HG02840 (cell line): ENCODE measurements at regions not wholly inside any gene's neighbourhood (a gene's known extent, or its start where the extent isn't known, plus 50 kb on each side); places are given as distances from the start of the nearest gene placed in this dataset.
"Not testable (repeated sequence)": the region's sequence is repeated elsewhere in the genome, so short reads cannot be mapped to it uniquely, and the experiment has no call there.

Source experiments
- ATAC-seq: cut with Tn5 transposase; IDR thresholded peaks from one replicate; pipeline ENCODE4 v1.9.1; 2021; ENCODE audit warnings: mild to moderate bottlenecking, moderate library complexity, moderate number of reproducible peaks; ENCODE audit not compliant: unreplicated experiment, low FRiP score

DNA sequence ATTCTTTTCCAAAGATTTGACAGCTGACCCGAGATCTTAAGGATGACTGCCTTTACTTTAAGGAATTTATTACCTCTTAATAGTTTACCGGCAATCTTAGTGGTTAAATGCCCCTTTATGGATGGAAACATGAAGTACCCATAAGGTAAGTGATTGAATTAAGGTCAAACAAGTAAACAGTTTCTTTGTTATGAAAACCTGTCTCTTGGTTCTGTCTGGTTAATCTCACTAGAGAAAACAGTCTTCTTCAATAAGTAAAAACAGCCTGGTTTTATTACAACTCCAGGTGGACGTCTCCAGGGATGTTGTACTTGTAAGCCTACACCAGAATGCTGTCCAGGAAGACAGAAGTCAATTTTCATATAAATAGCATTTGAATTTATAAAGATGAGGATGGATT lies 161.8 kb upstream of the MTPN start:
- no peak for ATAC-seq

DNA sequence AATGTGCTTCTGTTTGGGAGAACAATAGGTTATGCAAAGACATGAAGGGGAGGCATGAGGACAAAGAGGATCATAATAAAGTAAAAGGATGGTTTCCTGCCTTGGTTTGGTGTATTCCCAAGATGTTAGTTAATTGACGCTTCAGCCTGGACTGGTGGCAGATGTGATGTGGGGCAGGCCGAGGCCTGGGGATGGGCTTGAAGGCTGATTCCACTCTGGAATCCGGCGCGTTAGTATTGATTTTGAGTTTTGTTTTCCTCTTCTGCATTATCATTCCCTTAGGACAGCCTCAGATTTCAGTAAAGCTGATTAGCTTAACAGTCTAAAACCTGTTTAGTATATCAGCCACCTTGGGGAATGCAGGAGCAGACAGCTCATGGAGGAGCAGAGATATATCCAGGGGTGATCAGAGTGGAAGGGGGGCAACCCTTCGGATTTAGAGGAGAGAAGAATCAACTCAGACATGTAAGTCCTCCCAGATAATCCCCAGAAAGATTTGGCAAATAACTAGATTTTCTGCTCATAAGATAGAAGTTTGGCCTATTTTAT lies 159.8 kb upstream of the MTPN start:
- no peak for ATAC-seq

DNA sequence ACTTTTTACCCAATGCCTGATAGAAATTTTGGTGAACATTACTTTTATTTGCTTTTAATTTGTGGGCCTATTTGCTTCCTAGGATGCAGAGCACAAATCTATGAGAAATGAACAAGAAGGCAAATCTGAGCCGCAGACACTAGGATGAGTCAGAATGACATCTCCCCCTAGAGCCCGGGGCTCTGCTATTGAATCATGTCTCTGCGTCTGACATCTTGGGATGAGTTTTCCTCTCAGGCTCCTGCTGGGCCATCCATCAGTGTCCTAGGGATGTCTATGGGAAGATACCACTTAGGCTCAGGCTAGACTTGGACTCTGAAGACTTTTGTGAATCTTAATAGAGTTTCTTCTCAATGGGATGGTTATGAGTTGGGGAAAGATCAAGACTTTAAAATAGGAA lies 157.3 kb upstream of the MTPN start:
- ATAC-seq, result no peak

DNA sequence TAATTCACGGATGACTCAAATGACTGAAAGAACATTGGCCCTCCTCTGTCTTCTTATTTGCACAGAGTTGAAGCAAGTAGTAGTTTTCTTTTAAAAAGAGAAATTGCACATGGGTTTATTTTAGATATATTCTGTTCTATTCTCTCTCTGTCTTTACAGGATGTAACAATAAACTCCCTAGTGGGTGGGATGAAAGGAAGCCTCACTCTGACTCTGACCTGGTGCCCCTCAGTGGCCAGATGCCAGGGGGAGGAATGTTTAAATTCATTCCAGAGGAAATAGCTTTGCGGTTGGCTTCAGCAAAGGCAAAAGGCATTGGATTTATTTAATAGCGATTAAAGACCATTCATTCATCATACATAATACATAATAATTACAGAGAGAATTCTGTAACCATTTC lies 156.4 kb upstream of the MTPN start:
- no peak for ATAC-seq

DNA sequence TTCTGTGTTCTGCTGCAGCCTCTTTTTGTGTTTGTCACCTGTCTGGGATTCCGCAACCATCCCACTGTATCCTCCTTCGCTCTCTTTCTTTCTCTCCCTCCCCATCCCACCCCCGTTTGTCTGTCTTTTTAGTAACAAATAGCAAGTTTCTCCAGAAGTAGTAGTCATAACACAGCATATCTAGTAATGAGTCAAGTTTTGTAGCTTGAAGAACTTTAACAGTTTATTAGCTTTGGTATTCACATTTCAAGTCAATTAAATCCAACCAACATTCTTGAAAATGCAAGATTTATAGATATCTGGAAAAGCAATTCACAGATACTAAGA lies 154.1 kb upstream of the MTPN start:
- ATAC-seq, result no peak

DNA sequence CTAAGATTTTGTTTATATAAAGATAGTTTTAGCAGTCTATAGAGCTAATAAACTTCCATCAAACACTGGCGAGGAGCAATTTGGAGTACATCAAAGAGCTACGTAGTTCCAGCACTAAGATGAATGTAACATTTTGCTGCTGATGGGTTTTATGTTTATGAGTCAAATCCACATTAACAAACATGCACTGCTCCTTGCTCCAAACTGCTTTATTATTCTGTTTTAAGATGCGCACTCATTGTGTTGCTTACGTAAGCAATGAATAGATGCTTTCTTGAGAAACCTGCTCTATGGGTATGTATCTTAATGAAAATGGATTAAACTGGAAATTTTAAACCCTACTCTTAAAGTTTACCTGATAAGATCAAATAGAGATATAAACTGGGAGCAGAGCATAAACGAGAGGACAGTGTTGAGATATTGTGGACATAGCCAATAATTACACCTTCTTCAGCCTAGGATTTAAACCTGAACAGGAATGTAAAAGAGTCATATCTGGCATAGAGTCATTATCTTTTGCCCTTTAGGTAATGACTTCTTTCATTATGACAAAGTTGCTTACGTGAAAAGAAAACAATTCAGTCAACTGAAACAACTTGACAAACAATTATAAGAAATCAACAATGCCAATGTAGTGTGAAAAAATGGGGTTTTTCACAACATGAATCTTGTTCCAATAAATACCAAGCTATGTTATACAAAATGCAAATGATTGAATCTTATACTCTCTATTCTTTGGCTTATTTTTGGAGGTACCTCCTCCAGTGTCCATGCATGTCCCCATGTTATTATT lies 153.5 kb upstream of the MTPN start:
- no peak for ATAC-seq

DNA sequence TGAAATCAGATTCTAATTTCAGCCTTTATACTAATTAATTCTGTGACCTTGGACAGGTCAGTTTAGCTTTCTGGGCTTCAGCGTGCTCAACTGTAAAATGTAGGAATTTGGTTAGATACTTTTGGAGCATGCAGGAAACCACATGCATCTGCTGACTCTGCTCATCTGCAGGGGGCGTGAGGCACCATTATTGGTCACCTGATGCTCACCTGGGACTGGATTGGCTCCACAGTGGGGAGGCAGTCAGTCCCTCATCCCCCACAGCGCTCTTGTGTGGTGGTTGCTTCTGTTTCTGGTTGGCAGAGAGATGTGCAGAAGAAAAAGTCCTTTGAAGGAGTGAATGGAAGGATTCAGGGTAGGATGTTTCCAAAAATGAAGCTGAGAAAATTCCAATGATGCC lies 150.9 kb upstream of the MTPN start:
- ATAC-seq, result no peak

DNA sequence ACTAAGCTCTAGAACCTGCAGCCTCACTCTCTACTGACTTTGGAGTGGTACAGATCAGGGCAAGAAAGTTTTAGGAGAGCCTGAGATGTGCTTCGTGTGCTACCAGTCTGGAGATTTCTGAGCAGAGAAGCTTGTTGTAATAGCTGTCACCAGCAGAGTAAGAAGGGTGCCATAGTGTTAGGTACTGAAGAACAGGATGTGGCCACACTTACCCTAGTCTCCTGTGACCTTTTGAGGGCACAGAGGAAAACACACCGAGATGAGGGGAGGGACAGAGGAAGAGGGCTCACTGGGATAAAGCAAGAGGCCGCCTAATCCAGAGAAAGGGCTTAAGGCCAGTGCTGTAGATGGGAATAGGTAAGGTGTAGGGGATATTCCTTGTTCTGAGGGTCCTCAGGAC lies 146.2 kb upstream of the MTPN start:
- no peak for ATAC-seq

DNA sequence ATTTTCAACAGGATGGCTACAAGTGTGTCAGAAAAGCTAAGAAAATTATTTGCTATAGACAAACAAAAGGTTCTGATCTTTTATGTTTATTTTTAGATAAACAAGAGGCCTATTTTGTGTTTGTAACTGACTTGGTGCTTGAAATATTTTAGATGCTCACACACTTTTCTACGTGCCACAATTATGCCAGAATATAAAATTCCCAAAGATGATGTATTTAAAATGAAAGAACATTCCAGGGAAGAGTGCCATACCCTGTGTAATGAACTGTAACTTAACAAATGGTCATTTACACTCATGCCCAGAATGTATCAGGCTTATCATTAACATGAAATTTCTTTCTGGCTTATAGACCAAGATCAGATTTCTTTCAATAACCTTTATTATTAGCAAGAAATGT lies 144.9 kb upstream of the MTPN start:
- ATAC-seq, result no peak

DNA sequence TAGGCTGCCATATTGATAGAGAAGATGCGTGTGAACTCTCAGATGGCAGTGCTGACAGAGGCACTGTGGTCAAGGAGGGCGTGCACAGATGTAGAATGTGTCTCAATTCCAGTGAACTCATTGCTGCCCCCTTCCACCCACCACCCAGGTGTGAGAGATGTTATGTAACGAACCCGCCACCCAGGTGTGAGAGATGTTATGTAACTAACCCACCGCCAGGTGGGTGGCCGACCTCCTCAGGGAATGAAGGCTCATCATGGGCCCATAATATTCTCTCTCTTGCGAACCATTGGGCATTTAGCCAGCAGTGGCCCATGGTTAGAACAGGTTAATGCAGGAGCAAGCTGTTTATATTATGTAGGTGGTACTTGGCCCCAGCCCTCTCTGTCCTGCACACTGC lies 140.4 kb upstream of the MTPN start:
- ATAC-seq, result no peak

DNA sequence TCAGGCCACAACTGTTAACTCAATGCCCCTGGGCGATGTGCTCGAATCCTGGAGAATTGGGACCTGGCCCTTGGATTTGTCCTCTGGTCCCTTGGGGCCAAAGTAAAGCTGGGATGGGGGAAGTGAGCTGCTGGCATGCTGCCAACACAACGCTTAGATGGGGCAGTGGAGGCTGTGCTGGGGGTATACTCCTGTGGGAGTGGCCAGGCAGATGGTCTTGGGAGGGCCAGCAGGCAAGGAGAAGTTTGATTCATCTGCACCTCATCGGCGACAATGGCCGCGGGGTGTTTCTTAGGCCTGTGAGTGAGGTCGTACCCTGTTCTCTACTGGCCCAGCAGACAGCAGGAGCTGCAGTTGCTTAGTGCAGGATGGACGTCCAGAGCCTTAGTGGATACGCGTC lies 139.0 kb upstream of the MTPN start:
- no peak for ATAC-seq

DNA sequence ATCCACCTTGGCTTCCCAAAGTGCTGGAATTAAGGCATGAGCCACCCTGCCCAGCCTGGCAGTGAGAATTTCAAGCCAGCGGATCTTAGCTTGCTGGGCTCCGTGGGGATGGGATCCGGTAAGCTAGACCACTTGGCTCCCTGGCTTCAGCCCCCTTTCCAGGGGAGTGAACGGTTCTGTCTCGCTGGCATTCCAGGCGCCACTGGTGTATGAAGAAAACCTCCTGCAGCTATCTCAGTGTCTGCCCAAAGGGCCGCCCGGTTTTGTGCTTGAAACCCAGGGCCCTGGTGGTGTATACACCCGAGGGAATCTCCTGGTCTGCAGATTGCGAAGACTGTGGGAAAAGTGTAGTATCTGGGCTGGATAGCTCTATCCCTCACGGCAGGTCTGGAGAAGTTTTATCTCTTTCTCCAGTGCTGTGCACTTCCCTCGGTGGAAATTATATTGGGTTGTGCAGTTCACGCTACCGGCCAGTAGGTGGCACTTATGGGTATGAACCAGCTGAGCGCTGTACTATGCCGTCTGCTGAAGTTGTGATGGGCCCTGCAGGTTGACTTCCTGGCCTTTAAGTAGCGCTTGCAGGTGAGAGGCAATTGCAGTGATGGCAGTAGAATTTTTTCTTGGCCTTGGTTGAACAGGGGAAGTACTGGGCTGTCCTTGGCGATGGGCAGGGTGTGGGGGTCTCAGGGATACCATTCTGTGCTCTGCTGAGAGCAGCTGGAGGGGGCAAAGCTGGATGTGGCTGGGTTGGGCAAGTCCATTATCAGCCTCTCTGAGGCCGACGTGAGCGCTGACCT lies 138.0 kb upstream of the MTPN start:
- ATAC-seq, result peak; percentile 96

DNA sequence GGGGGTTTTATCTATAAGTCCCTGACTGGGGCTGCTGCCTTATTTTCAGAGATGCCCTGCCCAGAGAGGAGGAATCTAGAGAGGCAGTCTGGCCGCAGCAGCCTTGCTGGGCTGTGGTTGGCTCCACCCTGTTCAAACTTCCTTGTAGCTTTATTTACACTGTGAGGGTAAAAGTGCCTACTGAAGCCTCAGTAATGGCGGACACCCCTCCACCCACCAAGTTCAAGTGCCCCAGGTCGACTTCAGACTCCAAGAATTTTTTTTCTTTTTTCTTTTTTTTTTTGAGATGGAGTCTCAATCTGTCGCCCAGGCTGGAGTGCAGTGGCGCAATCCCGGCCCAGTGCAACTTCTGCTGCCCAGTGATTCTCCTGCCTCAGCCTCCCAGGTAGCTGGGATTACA lies 137.3 kb upstream of the MTPN start:
- ATAC-seq, result not testable (repeated sequence)

DNA sequence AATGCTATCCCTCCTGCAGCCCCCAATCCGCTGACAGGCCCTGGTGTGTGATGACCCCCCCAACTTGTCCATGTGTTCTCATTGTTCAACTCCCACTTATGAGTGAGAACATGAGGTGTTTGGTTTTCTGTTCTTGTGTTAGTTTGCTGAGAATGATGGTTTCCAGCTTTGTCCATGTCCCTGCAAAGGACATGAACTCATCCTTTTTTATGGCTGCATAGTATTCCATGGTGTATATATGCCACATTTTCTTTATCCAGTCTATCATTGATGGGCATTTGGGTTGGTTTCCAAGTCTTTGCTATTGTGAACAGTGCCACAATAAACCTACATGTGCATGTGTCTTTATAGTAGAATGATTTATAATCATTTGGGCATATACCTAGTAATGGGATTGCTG lies 131.9 kb upstream of the MTPN start:
- not testable (repeated sequence) for ATAC-seq

DNA sequence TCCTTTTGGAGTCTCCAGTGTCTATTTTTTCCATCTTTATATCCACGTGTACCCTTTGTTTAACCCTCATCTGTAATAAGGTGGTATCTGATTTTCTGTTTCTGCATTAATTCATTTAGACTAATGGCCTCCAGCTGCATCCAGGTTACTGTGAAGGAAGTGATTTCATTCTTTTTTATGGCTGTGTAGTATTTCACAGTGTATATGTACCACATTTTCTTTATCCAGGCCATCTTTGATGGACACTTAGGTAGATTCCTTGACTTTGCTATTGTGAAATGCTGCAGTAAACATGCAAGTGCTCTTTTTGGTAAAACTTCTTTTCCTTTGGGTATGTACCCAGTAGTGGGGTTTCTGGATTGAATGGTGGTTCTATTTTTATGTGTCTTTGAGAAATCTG lies 128.0 kb upstream of the MTPN start:
- no peak for ATAC-seq

DNA sequence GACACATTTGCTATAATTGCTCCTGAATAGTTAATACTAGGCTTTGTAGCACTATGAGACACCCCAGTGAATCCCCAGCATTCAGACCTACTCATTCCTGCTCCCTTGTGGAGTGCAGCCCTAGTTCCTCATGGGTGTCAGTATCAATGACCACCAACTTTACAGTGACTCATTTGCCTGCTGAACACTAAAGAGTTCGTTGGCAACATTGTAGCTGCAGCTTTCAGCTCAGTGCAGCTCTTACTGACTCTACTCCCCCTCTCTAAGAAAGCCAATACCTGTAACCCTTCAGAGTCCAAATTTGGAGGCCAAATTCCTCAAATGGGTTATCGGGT lies 127.1 kb upstream of the MTPN start:
- ATAC-seq, result no peak

DNA sequence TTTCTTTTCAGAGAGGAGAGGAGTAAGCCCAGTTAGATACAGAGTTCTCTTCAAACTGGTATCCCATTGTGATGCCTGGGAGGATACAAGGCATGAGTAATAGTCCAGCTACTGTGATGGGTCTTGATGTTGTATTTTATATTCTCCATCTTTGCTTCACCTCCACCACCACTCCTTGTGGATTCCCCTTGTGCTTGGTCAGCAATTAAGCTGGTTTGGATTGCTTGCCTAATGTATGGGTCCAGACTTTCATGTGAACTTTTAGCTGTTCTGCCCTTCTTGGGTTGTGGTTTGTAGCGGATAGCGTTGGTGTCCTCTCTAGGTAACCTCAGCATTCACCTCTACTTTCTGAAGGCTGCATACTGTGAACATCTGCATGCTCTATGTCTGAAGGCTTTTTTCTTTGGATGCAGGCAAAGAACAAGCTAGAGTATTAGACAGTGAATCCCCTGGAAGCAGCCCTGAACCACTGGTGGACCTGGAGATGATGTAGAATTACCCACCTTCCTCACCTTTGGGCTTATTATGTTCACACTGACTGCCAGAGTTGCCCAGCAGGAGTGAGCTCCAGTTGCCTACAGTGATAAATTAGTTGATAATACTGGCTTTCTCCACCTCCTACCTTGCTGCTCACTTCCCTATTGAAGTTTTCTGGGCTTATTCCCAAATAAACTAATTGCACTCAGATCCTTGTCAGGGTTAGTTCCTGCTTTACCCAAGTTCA lies 126.5 kb upstream of the MTPN start:
- no peak for ATAC-seq

DNA sequence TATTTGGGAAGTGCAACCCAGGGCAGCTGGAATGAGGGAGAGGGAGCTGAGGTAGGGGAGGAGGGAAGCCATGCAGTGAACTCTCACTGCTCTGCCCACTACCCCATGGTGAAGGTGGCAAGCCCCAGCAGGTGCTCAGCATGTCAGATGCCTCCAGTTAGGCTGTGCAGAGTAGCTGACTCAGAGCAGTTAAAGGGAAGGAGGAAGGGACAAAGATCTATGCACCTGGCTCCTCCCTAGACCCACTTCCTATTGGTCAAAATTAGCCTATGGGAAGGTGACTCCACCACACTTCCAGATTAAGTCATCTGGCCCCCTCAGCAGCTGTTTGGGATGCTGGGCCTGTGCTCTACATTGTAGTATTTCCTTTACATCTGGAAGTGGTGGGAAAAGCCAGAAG lies 125.7 kb upstream of the MTPN start:
- no peak for ATAC-seq

DNA sequence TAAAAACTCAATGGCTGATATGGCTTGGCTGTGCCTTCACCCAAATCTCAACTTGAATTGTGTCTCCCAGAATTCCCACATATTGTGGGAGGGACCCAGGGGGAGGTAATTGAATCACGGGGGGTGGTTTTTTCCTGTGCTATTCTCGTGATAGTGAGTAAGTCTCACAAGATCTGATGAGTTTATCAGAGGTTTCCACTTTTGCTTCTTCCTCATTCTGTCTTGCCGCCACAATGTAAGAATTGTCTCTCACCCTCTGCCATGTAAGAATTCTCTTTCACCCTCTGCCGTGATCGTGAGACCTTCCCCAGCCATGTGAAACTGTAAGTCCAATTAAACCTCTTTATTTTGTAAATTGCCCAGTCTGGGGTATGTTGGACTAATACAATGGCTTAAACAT lies 115.6 kb upstream of the MTPN start:
- not testable (repeated sequence) for ATAC-seq

DNA sequence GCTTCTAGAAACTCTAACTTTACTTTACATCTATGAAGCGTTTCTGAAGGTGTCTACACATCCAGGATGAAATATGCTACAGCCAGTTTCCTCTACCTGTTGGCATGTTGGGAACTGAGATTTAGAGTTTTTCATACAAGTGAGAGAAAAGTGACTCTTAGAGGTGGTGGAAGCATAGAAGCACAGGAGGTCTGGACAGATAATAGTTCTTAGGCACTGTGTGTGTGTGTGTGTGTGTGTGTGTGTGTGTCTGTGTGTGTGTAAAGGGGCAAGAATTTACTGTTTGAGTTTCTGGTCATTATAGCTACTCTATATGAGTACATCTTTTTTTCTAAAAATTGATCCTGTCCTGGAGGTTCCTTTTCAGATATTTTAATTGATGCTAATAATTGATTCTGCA lies 110.7 kb upstream of the MTPN start:
- ATAC-seq, result no peak

DNA sequence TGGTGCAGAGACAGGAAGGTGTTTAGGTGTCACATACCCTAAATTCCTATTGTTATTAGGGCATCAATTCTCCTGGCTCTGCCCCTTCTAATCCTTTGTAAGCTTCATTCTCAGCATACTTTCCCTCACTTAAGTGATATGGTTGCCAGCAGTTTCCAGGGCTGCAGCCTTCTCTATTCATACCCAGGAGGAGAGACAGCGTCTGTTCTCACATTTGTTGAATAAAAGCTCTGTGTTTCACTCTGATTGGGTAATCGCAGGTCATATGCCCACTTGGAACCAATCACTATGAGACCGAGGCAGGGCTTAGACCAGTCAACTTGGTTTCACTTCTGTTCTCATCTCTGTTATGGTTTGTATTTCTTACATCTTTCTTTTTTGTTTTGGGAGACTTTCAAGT lies 109.6 kb upstream of the MTPN start:
- no peak for ATAC-seq
